A673 (cell line): ENCODE measurements at regions not wholly inside any gene's neighbourhood (a gene's known extent, or its start where the extent isn't known, plus 50 kb on each side); places are given as distances from the start of the nearest gene placed in this dataset.

Experiments used
- BruUV-seq: library from RNA; stranded (reverse); fragments of 400-500 nt; replicated peaks from 2 replicates; lab custom pipeline; 2021; lab: Mats Ljungman, UMichigan
- CTCF ChIA-PET: fragments of 300-600 bp; sonication (Branson Sonifier 250); formaldehyde crosslinking; loops from one replicate; lab custom pipeline; 2022; ENCODE audit warnings: antibody characterized with exemption; lab: Charles Lee
- POLR2A ChIA-PET: fragments of 300-600 bp; sonication (Branson Sonifier 250); formaldehyde crosslinking; loops from one replicate; lab custom pipeline; 2022; ENCODE audit warnings: antibody characterized with exemption; ENCODE audit not compliant: low non-redundant PET; lab: Charles Lee
- DNase-seq: peaks from one replicate; pipeline ENCODE4 v3.0.0-alpha.2; 2015; ENCODE audit warnings: low spot score
- H3K27ac ChIP-seq: fragments of 200-600 bp; sonication (generic); 2 replicates; pipeline ENCODE4 v1.5.1; 2016; ENCODE audit warnings: mixed run types, low read depth, mild to moderate bottlenecking, mixed read lengths, antibody characterized with exemption, low read length; ENCODE audit not compliant: poor library complexity, severe bottlenecking
- H3K27me3 ChIP-seq: fragments of 200-600 bp; sonication (generic); replicated peaks from 2 replicates; pipeline ENCODE4 v1.6.1; 2017; ENCODE audit warnings: mixed run types, low read depth, mild to moderate bottlenecking, mixed read lengths, antibody characterized with exemption, low read length; ENCODE audit not compliant: insufficient read depth, poor library complexity
- H3K36me3 ChIP-seq: fragments of 200-600 bp; sonication (generic); 2 replicates; pipeline ENCODE4 v1.6.1; 2016; ENCODE audit warnings: mixed run types, mild to moderate bottlenecking, mixed read lengths, antibody characterized with exemption, low read length; ENCODE audit not compliant: insufficient read depth, poor library complexity, severe bottlenecking
- H3K4me1 ChIP-seq: fragments of 200-600 bp; sonication (generic); 2 replicates; pipeline ENCODE4 v1.6.1; 2017; ENCODE audit warnings: mixed run types, mild to moderate bottlenecking, mixed read lengths, antibody characterized with exemption, low read length; ENCODE audit not compliant: insufficient read depth, poor library complexity, severe bottlenecking
- H3K4me3 ChIP-seq: fragments of 200-600 bp; sonication (generic); 2 replicates; pipeline ENCODE4 v1.5.1; 2016; ENCODE audit warnings: low read depth, mixed run types, mild to moderate bottlenecking, mixed read lengths, low read length; ENCODE audit not compliant: poor library complexity, severe bottlenecking
- H3K9me3 ChIP-seq: fragments of 200-600 bp; sonication (generic); 2 replicates; pipeline ENCODE4 v1.6.1; 2016; ENCODE audit warnings: mixed run types, low read depth, mild to moderate bottlenecking, mixed read lengths, antibody characterized with exemption, low read length; ENCODE audit not compliant: poor library complexity, severe bottlenecking
- EZH2 ChIP-seq: fragments of 200-600 bp; sonication (generic); IDR thresholded peaks from 2 replicates; pipeline ENCODE4 v1.6.1; 2017; ENCODE audit warnings: borderline replicate concordance, low read depth, mild to moderate bottlenecking, mixed read lengths, antibody characterized with exemption, low read length; ENCODE audit not compliant: poor library complexity, severe bottlenecking
- intact Hi-C: fragments of 100-400 bp; cut with micrococcal nuclease; formaldehyde crosslinking; loops from one replicate; pipeline ENCODE4 v1.10.0; 2022; ENCODE audit not compliant: unreplicated experiment
- TF ChIP-seq, protein P1 (sequence below): fragments of 300-800, 200-600 bp; sonication (generic); conservative IDR thresholded peaks from 2 replicates; pipeline ENCODE4 v1.5.1; 2017; ENCODE audit warnings: low read depth, mild to moderate bottlenecking, antibody characterized with exemption, low read length, moderate library complexity, mixed read lengths

- intact Hi-C loops = no loop called here
- no peak overlapping the region for H3K4me3 ChIP-seq
- no peaks in the 10 kb centered on the region for H3K27me3 ChIP-seq
- H3K36me3 ChIP-seq = no peaks in the 10 kb centered on the region
- no TSS peak for BruUV-seq
- no peaks in the 10 kb centered on the region for H3K4me1 ChIP-seq
- TF ChIP-seq, protein P1, sequence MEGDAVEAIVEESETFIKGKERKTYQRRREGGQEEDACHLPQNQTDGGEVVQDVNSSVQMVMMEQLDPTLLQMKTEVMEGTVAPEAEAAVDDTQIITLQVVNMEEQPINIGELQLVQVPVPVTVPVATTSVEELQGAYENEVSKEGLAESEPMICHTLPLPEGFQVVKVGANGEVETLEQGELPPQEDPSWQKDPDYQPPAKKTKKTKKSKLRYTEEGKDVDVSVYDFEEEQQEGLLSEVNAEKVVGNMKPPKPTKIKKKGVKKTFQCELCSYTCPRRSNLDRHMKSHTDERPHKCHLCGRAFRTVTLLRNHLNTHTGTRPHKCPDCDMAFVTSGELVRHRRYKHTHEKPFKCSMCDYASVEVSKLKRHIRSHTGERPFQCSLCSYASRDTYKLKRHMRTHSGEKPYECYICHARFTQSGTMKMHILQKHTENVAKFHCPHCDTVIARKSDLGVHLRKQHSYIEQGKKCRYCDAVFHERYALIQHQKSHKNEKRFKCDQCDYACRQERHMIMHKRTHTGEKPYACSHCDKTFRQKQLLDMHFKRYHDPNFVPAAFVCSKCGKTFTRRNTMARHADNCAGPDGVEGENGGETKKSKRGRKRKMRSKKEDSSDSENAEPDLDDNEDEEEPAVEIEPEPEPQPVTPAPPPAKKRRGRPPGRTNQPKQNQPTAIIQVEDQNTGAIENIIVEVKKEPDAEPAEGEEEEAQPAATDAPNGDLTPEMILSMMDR = no peak
- no peak for TF ChIP-seq EZH2
- ChIA-PET CTCF (no interaction called here), POLR2A (no interaction called here)
- peaks cover 2% of the 10 kb centered on the region for H3K9me3 ChIP-seq
- H3K27ac ChIP-seq = no peak overlapping the region
- no peak for DNase-seq
These were observed 1150.1 kb downstream of the BRD1 start for GRCh38 chr22:48677621-48678020.

GRCh38 chr22:48677168-48677520, 1150.5 kb downstream of the BRD1 start:
- no peaks in the 10 kb centered on the region for H3K27me3 ChIP-seq
- peaks cover 7% of the 10 kb centered on the region for H3K9me3 ChIP-seq
- TF ChIP-seq, protein P1 = no peak
- TF ChIP-seq EZH2 = no peak
- CTCF ChIA-PET = no interaction called here
- POLR2A ChIA-PET = no interaction called here
- intact Hi-C loops = no loop called here
- no peaks in the 10 kb centered on the region for H3K4me1 ChIP-seq
- BruUV-seq = no TSS peak
- peaks cover 4% of the 10 kb centered on the region for H3K36me3 ChIP-seq
- H3K27ac ChIP-seq = no peak overlapping the region
- no peak overlapping the region for H3K4me3 ChIP-seq
- no peak for DNase-seq

DNA sequence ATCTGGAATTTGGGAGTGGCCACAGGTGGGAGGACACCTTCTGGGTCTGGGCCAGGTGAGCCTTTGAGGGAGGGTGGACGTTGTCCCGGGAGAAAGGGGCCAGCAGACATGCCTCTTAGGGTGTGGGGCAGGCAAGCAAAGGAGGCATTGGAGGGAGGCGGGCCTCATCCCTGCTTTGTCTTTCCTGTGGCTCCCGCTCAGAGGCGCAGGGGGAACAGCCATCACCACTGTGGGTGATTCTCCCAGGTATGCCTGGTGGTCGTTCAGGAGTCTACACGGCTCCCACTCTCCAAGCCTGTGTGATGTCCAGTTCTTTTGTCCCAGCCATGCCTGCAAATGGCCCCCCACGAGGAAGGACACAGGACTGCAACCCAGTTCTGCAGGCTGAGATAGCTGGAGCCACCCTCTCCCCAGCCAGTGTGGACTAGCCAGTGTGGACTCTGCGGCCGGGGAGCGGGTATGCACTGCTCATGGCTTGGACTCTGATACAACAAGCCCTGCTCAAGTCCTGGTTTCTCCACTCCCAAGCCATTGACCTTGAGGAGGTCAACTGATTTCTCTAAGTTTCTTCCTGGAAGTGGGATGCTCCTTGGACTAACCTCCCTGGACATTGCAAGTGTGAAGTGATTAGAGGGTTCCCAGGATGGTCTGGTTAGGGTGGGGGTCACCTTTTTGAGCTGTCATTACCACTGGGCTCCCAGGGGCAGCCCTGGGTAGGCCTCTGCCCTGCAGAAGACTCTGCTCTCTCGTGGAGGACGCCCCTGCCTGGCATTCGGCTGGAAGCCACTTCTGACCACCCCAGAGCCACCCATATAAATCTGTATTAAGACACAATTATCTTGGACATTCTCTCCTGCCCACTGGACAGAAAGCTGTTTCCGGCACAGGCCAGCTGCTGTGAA, 1151.2 kb downstream of the BRD1 start:
- intact Hi-C loops = no loop called here
- ChIA-PET POLR2A (no interaction called here), CTCF (no interaction called here)
- Histone ChIP-seq H3K9me3 (peaks cover 13% of the 10 kb centered on the region), H3K4me1 (no peaks in the 10 kb centered on the region), H3K4me3 (no peak overlapping the region), H3K27ac (no peak overlapping the region), H3K36me3 (peaks cover 9% of the 10 kb centered on the region), H3K27me3 (no peaks in the 10 kb centered on the region)
- DNase-seq = no peak
- TF ChIP-seq, protein P1 = no peak
- no peak for TF ChIP-seq EZH2
- BruUV-seq = no TSS peak
